Testis (tissue), 2 donors: ENCODE measurements at regions not wholly inside any gene's neighbourhood (a gene's known extent, or its start where the extent isn't known, plus 50 kb on each side); places are given as distances from the start of the nearest gene placed in this dataset.

Experiments
- DNase-seq: peaks from one replicate; pipeline ENCODE4 v3.0.0-alpha.2; 2019
- H3K27ac ChIP-seq, 2 donors: fragments of 200-600 bp; sonication (generic); one replicate each; pipeline ENCODE4 v1.5.1; 2019
- H3K27me3 ChIP-seq: fragments of 200-600 bp; sonication (generic); one replicate; pipeline ENCODE4 v1.5.1; 2019
- H3K36me3 ChIP-seq: fragments of 200-600 bp; sonication (generic); one replicate; pipeline ENCODE4 v1.5.1; 2017; ENCODE audit warnings: low read depth; ENCODE audit errors: missing control alignments
- H3K4me1 ChIP-seq: fragments of 200-600 bp; sonication (generic); one replicate; pipeline ENCODE4 v1.5.1; 2019
- H3K4me3 ChIP-seq, 2 donors: fragments of 200-600 bp; sonication (generic); one replicate each; pipeline ENCODE4 v1.5.1; 2017 to 2019
- H3K9me3 ChIP-seq: fragments of 200-600 bp; sonication (generic); one replicate; pipeline ENCODE4 v1.5.1; 2017
- CTCF ChIP-seq, 3 experiments: fragments of 450-650 bp in 2 of 3; fragments of 200-600 bp in 1 of 3; sonication (generic) in 1 of 3; IDR thresholded peaks; one replicate each; pipeline ENCODE4 v1.5.1; 2016 to 2019; ENCODE audit warnings: antibody characterized with exemption in 3 of 3, mild to moderate bottlenecking in 2 of 3, moderate library complexity in 1 of 3
- POLR2A ChIP-seq: fragments of 450-650 bp; IDR thresholded peaks from one replicate; pipeline ENCODE4 v1.6.1; 2017; ENCODE audit warnings: antibody characterized with exemption, mild to moderate bottlenecking, moderate library complexity
- WGBS, 2 donors: methylation state at CpG; one replicate each; pipeline ENCODE4 v1.1.5; 2018; 5-methylcytosine and 5-hydroxymethylcytosine counted together
- intact Hi-C: fragments of 100-400 bp; cut with DNase I; formaldehyde crosslinking; loops from one replicate; pipeline ENCODE4 v1.15.1; 2023; ENCODE audit warnings: low total_unique reads

- TF ChIP-seq POLR2A = no peak
- TF ChIP-seq CTCF (IDR thresholded peaks at IDR 0.05) = no peak
- H3K27ac ChIP-seq = no peak overlapping the region
- no peak for DNase-seq
- H3K9me3 ChIP-seq = no peaks in the 10 kb centered on the region
- no peaks in the 10 kb centered on the region for H3K36me3 ChIP-seq
- no peaks in the 10 kb centered on the region for H3K27me3 ChIP-seq
- H3K4me1 ChIP-seq = no peaks in the 10 kb centered on the region
- intact Hi-C loops = no loop called here
- H3K4me3 ChIP-seq = no peak overlapping the region
These were observed 406.5 kb downstream of the LRFN5 start for GRCh38 chr14:42013153-42013552.

- no peak overlapping the region for H3K4me3 ChIP-seq
- intact Hi-C loops = no loop called here
- TF ChIP-seq POLR2A (no peak), CTCF (IDR thresholded peaks at IDR 0.05) (no peak)
- DNase-seq = no peak
- no peak overlapping the region for H3K27ac ChIP-seq
- H3K9me3 ChIP-seq = no peaks in the 10 kb centered on the region
- no peaks in the 10 kb centered on the region for H3K4me1 ChIP-seq
- 32 to 62% methylated on average over 1 of the region's 1 CpG for WGBS, 2 donors
- H3K27me3 ChIP-seq = no peaks in the 10 kb centered on the region
- no peaks in the 10 kb centered on the region for H3K36me3 ChIP-seq
These were observed 404.5 kb downstream of the LRFN5 start for GRCh38 chr14:42011221-42011620.

- no peak for DNase-seq
- intact Hi-C loops = no loop called here
- Histone ChIP-seq H3K4me1 (no peaks in the 10 kb centered on the region), H3K27ac (no peak overlapping the region), H3K36me3 (no peaks in the 10 kb centered on the region), H3K4me3 (no peak overlapping the region), H3K9me3 (no peaks in the 10 kb centered on the region), H3K27me3 (no peaks in the 10 kb centered on the region)
- 76 to 83% methylated on average over 1 of the region's 1 CpG for WGBS, 2 donors
- TF ChIP-seq CTCF (IDR thresholded peaks at IDR 0.05) (no peak), POLR2A (no peak)
These were observed 397.6 kb downstream of the LRFN5 start for GRCh38 chr14:42004321-42004720.

GRCh38 chr14:42002141-42002540, 395.5 kb downstream of the LRFN5 start:
- Histone ChIP-seq H3K36me3 (no peaks in the 10 kb centered on the region), H3K27ac (no peak overlapping the region), H3K27me3 (no peaks in the 10 kb centered on the region), H3K4me3 (no peak overlapping the region), H3K9me3 (no peaks in the 10 kb centered on the region), H3K4me1 (no peaks in the 10 kb centered on the region)
- DNase-seq = no peak
- intact Hi-C loops = no loop called here
- TF ChIP-seq CTCF (IDR thresholded peaks at IDR 0.05) (no peak), POLR2A (no peak)
- WGBS, 2 donors = 85 to 87% methylated on average over 2 of the region's 2 CpGs

- no peaks in the 10 kb centered on the region for H3K27me3 ChIP-seq
- no peaks in the 10 kb centered on the region for H3K36me3 ChIP-seq
- no peak overlapping the region for H3K4me3 ChIP-seq
- intact Hi-C loops = no loop called here
- 65 to 67% methylated on average over 3 of the region's 3 CpGs for WGBS, 2 donors
- DNase-seq = no peak
- no peaks in the 10 kb centered on the region for H3K9me3 ChIP-seq
- no peaks in the 10 kb centered on the region for H3K4me1 ChIP-seq
- TF ChIP-seq POLR2A (no peak), CTCF (IDR thresholded peaks at IDR 0.05) (no peak)
- no peak overlapping the region for H3K27ac ChIP-seq
These were observed 394.8 kb downstream of the LRFN5 start for GRCh38 chr14:42001431-42001830.
